ENCODE measurements at regions not wholly inside any gene's neighbourhood (a gene's known extent, or its start where the extent isn't known, plus 50 kb on each side); places are given as distances from the start of the nearest gene placed in this dataset.

- TF ChIP-seq POLR2A (IDR thresholded peaks at IDR 0.05): no peak
- no peak for TF ChIP-seq CTCF (IDR thresholded peaks at IDR 0.05 in 8 of 11, conservative IDR thresholded peaks at IDR 0.05 in 3 of 11)
Measured at GRCh38 chr7:26584326-26584725, 280.1 kb downstream of the SKAP2 start.

All from spleen (tissue), 7 donors.